ENCODE measurements at regions not wholly inside any gene's neighbourhood (a gene's known extent, or its start where the extent isn't known, plus 50 kb on each side); places are given as distances from the start of the nearest gene placed in this dataset.

- Histone ChIP-seq H4K91ac (replicated peaks; ENCODE audit: insufficient read length, low read length) (no peak overlapping the region), H3K14ac (ENCODE audit: insufficient read length) (no peak overlapping the region), H3K4me3 (ENCODE audit: extremely low read depth in 1 of 4, insufficient read depth in 2 of 4, low read depth in 3 of 4, low read length in 4 of 4) (no peak overlapping the region), H3K4me1 (replicated peaks in 1 of 4; ENCODE audit: control insufficient read depth in 3 of 4, insufficient read depth in 4 of 4, low read length in 3 of 4) (peaks cover 0 to 2% (median 0%) of the 10 kb centered on the region in 4 experiments; a peak in 1 of 7 replicates), H3K27ac (ENCODE audit: low read depth, low read length) (no peak overlapping the region), H2BK120ac (replicated peaks; ENCODE audit: low read depth, low read length) (no peak overlapping the region), H3K4ac (replicated peaks; ENCODE audit: insufficient read length, low read depth, low read length) (no peak overlapping the region), H3K9me3 (ENCODE audit: insufficient read depth in 2 of 2, low read depth in 1 of 2, low read length in 1 of 2) (no peaks in the 10 kb centered on the region), H3K18ac (ENCODE audit: extremely low read depth, low read length) (no peak overlapping the region), H3K23ac (ENCODE audit: insufficient read length) (no peak overlapping the region), H2AFZ (ENCODE audit: low read length) (no peak overlapping the region), H2BK20ac (ENCODE audit: low read length) (no peak overlapping the region), H4K8ac (ENCODE audit: extremely low read depth, insufficient read depth, low read length) (no peak overlapping the region), H3K36me3 (ENCODE audit: control insufficient read depth in 2 of 4, insufficient read depth in 4 of 4, low read length in 3 of 4) (no peaks in the 10 kb centered on the region), H4K20me1 (replicated peaks in 1 of 2; ENCODE audit: control insufficient read depth in 1 of 2, insufficient read depth in 2 of 2, low read length in 2 of 2) (no peaks in the 10 kb centered on the region), H3K79me2 (ENCODE audit: control insufficient read depth in 1 of 2, insufficient read depth in 2 of 2, low read length in 2 of 2) (no peaks in the 10 kb centered on the region), H3K79me1 (ENCODE audit: low read depth, low read length) (no peaks in the 10 kb centered on the region), H2BK15ac (ENCODE audit: low read length) (no peak overlapping the region), H3K56ac (replicated peaks; ENCODE audit: insufficient read length, low read depth, low read length) (no peak overlapping the region), H2AK5ac (ENCODE audit: low read depth, low read length) (no peak overlapping the region), H3K9ac (replicated peaks in 1 of 4; ENCODE audit: extremely low read depth in 1 of 4, low read depth in 3 of 4, low read length in 3 of 4) (no peak overlapping the region), H3K27me3 (replicated peaks in 1 of 4; ENCODE audit: control insufficient read depth in 3 of 4, extremely low read depth in 1 of 4, insufficient read depth in 3 of 4, low read length in 3 of 4) (no peaks in the 10 kb centered on the region), H2BK12ac (ENCODE audit: low read depth, low read length) (no peak overlapping the region), H3K23me2 (ENCODE audit: low read depth, low read length) (peaks cover 3% of the 10 kb centered on the region; the same call in 1 of the 2 replicates), H4K5ac (ENCODE audit: insufficient read length, low read depth, low read length) (no peak overlapping the region), H3K4me2 (ENCODE audit: insufficient read depth in 1 of 2, low read depth in 2 of 2, low read length in 2 of 2) (no peak overlapping the region), H2BK5ac (ENCODE audit: low read depth, low read length) (no peak overlapping the region)
- ChIA-PET POLR2A (ENCODE audit: partially characterized antibody) (no interaction called here), CTCF (ENCODE audit: partially characterized antibody) (interaction anchor here (0.7 to 2.4 kb wide), 8 partner anchors 10 to 301 kb away, joined by 3 to 17 read pairs (median 4); no protein-coding TSS in a partner anchor)
- TF ChIP-seq EP300 (IDR thresholded peaks at IDR 0.05; ENCODE audit: borderline replicate concordance in 1 of 2, low read depth in 2 of 2, low read length in 2 of 2) (no peak), RBBP5 (IDR thresholded peaks at IDR 0.05; ENCODE audit: borderline replicate concordance, low read depth, low read length) (no peak), CEBPB (IDR thresholded peaks at IDR 0.05; ENCODE audit: low read depth, low read length) (peak; percentile 53; the same call in 1 of the 2 replicates), JUND (IDR thresholded peaks at IDR 0.05; ENCODE audit: low read length) (no peak)
- 93% methylated on average over 5 of the region's 5 CpGs; no CpG with 5 or more reads in 1 of the 2 experiments for WGBS, 2 experiments (ENCODE audit: extremely low coverage in 1 of 2, insufficient coverage in 1 of 2, insufficient read length in 1 of 2, insufficient replicate concordance in 2 of 2, low coverage in 1 of 2, low lambda C conversion rate in 2 of 2, missing lambda C conversion rate in 1 of 2)
- no peak for FAIRE-seq
- DNase-seq (ENCODE audit: low read depth in 1 of 2, low spot score in 2 of 2) = no peak
Observed at GRCh38 chr10:84007482-84007881, 131.8 kb upstream of the GHITM start.
